BLaER1 treated with 17β-estradiol and CSF1 and Interleukin-3, amounts not matched to agents 10 nM and 100 nM (cell line): ENCODE measurements at regions not wholly inside any gene's neighbourhood (a gene's known extent, or its start where the extent isn't known, plus 50 kb on each side); places are given as distances from the start of the nearest gene placed in this dataset.
A peak's percentile ranks its signal among the peaks of the same experiment; 100 is the strongest.

Experiments
- H3K27ac ChIP-seq, 11 experiments: shearing (Covaris generic); formaldehyde crosslinking; 2 replicates each; pipeline ENCODE4 v1.8.1; 2022
- H3K27me3 ChIP-seq, 11 experiments: shearing (Covaris generic); formaldehyde crosslinking; 2 replicates each; pipeline ENCODE4 v1.8.1; 2022
- H3K36me3 ChIP-seq, 11 experiments: shearing (Covaris generic); formaldehyde crosslinking; 2 replicates each; pipeline ENCODE4 v1.8.1; 2022
- H3K4me1 ChIP-seq, 10 experiments: shearing (Covaris generic); formaldehyde crosslinking; 2 replicates each; pipeline ENCODE4 v1.8.1; 2022
- H3K4me2 ChIP-seq, 11 experiments: shearing (Covaris generic); formaldehyde crosslinking; 2 replicates each; pipeline ENCODE4 v1.8.1; 2022
- H3K4me3 ChIP-seq, 10 experiments: shearing (Covaris generic); formaldehyde crosslinking; 2 replicates each; pipeline ENCODE4 v1.8.1; 2022
- H3K9ac ChIP-seq, 11 experiments: shearing (Covaris generic); formaldehyde crosslinking; 2 replicates each; pipeline ENCODE4 v1.8.1; 2022
- H3K9me3 ChIP-seq, 11 experiments: shearing (Covaris generic); formaldehyde crosslinking; replicated peaks in 1 of 11; 2 replicates each; pipeline ENCODE4 v1.8.1; 2022
- H4K20me1 ChIP-seq, 11 experiments: shearing (Covaris generic); formaldehyde crosslinking; 2 replicates each; pipeline ENCODE4 v1.8.1; 2022
- Cebpa-rat ChIP-seq, 11 experiments: shearing (Covaris generic); IDR thresholded peaks; 2 replicates each; pipeline ENCODE4 v1.8.1; 2022

DNA sequence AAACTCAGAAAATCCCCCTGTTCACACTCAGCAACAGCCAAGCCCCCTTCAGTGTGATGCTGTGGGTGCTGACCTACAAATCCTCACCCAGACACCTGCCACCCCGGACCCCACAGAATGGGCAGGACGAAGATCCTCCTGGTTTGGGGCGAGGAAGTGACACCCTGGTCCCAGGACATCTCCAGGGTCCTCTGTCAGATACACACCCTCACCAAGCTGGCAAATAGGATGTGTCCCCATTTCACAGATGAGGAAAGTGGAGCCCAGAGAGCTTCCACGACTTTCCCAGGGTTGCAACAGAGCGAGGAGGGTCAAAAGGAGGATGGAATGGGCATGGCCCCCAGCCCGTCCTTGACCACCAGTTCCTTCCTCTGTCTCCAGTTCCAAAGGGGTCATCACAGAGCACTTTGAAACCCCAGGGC lies 92.0 kb upstream of the AFDN start:
- no peak for TF ChIP-seq Cebpa-rat (IDR thresholded peaks at IDR 0.05)

DNA sequence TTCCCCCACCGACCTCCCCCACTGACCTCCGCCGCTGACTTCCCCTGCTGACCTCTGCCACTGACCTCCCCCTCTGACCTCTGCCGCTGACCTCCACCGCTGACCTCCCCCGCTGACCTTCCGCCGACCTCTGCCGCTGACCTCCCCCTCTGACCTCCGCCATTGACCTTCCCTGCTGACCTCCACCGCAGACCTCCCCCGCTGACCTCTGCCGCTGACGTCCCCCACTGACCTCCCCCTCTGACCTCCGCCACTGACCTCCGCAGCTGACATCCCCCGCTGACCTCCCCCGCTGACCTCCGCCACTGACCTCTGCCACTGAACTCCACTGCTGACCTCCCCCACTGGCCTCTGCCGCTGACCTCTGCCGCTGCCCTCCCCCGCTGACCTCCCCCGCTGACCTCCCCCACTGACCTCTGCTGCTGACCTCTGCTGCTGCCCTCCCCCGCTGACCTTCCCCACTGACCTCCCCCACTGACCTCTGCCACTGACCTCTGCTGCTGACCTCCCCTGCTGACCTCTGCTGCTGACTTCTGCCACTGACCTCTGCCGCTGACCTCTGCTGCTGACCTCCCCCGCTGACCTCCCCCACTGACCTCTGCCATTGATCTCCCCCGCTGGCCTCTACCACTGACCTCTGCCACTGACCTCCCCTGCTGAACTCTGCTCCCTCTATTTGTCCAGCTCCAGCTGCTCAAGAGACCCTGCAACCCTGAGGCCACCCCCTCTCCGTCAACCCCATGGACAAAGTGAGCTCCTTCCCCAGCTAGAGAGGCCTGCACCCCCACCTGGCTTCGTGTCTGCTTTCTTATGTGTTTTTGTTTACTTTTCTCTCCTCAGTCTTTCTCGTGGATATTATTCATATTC lies 91.4 kb upstream of the AFDN start:
- peaks cover 41 to 90% (median 78%) of the 10 kb centered on the region in 10 experiments for H3K4me1 ChIP-seq
- peaks cover 0 to 18% (median 5%) of the 10 kb centered on the region in 11 experiments; a peak in 10 of 22 replicates for H3K9me3 ChIP-seq
- H3K4me3 ChIP-seq, result no peak overlapping the region
- H3K36me3 ChIP-seq, result no peaks in the 10 kb centered on the region
- H4K20me1 ChIP-seq, result no peaks in the 10 kb centered on the region
- peak overlapping the region; percentile 57 to 90 (median 82); a peak in 20 of 22 replicates for H3K4me2 ChIP-seq
- H3K27ac ChIP-seq, result peak overlapping the region in 9 of 11 experiments; percentile 71 to 97 (median 91); a peak in 18 of 22 replicates
- no peak for TF ChIP-seq Cebpa-rat (IDR thresholded peaks at IDR 0.05)
- peak overlapping the region in 8 of 11 experiments; percentile 69 to 84 (median 78); a peak in 10 of 22 replicates for H3K9ac ChIP-seq
- H3K27me3 ChIP-seq, result no peaks in the 10 kb centered on the region

More for the DNA sequence above, 92.0 kb upstream of the AFDN start:
- Histone ChIP-seq H4K20me1 (no peaks in the 10 kb centered on the region), H3K4me1 (peaks cover 35 to 84% (median 71%) of the 10 kb centered on the region in 10 experiments), H3K27ac (peak overlapping the region in 9 of 11 experiments; percentile 71 to 97 (median 91); a peak in 19 of 22 replicates), H3K9ac (peak overlapping the region in 8 of 11 experiments; percentile 69 to 84 (median 78); a peak in 17 of 22 replicates), H3K27me3 (no peaks in the 10 kb centered on the region), H3K9me3 (peaks cover 0 to 21% (median 5%) of the 10 kb centered on the region in 11 experiments; a peak in 10 of 22 replicates), H3K4me2 (peak overlapping the region; percentile 57 to 90 (median 82)), H3K36me3 (no peaks in the 10 kb centered on the region), H3K4me3 (peak overlapping the region in 3 of 10 experiments; percentile 20 to 49 (median 20); a peak in 3 of 20 replicates)

DNA sequence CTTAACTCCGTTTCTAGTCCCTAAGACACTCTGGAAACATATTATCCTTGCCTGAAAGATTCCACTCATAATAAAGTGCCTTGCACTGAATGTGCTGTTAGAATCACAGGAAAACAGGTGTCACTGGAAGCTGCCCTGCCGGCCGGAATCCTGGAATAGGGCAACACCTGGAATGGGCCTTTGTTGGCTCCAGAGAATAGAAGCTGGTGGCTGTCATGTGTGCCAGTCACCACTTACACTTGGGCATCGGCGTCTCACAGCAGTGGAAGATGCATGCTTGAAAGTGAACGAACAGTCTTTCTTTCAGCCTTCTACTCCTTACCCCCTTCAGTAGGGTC lies 90.8 kb upstream of the AFDN start:
- TF ChIP-seq Cebpa-rat (IDR thresholded peaks at IDR 0.05), result no peak
- Histone ChIP-seq H3K4me3 (no peak overlapping the region), H3K4me1 (peaks cover 46 to 95% (median 81%) of the 10 kb centered on the region in 10 experiments), H3K4me2 (peak overlapping the region in 10 of 11 experiments; percentile 5 to 90 (median 83); a peak in 18 of 22 replicates), H3K9ac (no peak overlapping the region), H3K36me3 (no peaks in the 10 kb centered on the region), H4K20me1 (no peaks in the 10 kb centered on the region), H3K27ac (peak overlapping the region in 5 of 11 experiments; percentile 2 to 97 (median 92); a peak in 8 of 22 replicates), H3K27me3 (no peaks in the 10 kb centered on the region), H3K9me3 (peaks cover 0 to 13% (median 5%) of the 10 kb centered on the region in 11 experiments; a peak in 10 of 22 replicates)

DNA sequence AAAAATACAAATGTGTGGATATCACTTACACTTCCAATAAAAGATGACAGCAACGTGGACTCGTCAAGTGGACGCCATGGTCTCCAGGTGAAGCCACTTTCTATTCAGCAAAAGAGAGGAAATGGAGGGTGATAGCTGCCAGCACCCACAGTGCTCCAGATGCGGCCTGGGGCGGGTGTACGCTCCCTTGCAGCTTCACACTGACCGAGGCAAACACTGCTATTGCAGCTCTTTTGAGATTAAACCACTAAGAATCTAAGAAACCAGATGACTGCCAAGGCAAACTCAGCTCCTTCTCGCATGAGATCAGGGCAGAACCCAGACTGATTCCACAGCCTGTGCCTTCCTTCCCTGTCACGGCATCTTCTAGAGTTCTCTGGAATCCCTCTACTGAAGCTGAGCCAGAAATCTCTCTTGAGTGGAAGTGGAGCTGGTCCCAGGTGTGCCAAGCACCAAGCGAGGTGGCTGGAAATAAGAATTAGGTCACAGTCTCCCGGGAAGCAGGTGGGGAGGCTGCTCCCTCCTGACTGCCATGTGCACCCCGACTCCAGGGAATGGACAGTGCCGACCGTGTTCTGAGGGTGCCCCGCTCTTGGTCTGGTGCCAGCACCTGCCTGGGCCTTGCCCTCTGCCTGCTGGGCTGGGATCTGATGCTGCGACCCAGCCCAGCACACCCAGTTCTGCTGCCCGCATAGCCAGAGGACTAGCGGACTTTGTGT lies 90.1 kb upstream of the AFDN start:
- H3K9ac ChIP-seq, result peak overlapping the region in 1 of 11 experiments; percentile 6; a peak in 1 of 22 replicates
- no peaks in the 10 kb centered on the region for H3K36me3 ChIP-seq
- peaks cover 0 to 7% (median 1%) of the 10 kb centered on the region in 11 experiments; a peak in 4 of 22 replicates for H3K9me3 ChIP-seq
- peaks cover 46 to 89% (median 76%) of the 10 kb centered on the region in 10 experiments for H3K4me1 ChIP-seq
- TF ChIP-seq Cebpa-rat (IDR thresholded peaks at IDR 0.05), result no peak
- H3K27ac ChIP-seq, result peak overlapping the region in 3 of 11 experiments; percentile 18 to 92 (median 33); a peak in 5 of 22 replicates
- peak overlapping the region in 10 of 11 experiments; percentile 5 to 90 (median 83); a peak in 19 of 22 replicates for H3K4me2 ChIP-seq
- H3K4me3 ChIP-seq, result no peak overlapping the region
- H4K20me1 ChIP-seq, result no peaks in the 10 kb centered on the region
- H3K27me3 ChIP-seq, result no peaks in the 10 kb centered on the region

DNA sequence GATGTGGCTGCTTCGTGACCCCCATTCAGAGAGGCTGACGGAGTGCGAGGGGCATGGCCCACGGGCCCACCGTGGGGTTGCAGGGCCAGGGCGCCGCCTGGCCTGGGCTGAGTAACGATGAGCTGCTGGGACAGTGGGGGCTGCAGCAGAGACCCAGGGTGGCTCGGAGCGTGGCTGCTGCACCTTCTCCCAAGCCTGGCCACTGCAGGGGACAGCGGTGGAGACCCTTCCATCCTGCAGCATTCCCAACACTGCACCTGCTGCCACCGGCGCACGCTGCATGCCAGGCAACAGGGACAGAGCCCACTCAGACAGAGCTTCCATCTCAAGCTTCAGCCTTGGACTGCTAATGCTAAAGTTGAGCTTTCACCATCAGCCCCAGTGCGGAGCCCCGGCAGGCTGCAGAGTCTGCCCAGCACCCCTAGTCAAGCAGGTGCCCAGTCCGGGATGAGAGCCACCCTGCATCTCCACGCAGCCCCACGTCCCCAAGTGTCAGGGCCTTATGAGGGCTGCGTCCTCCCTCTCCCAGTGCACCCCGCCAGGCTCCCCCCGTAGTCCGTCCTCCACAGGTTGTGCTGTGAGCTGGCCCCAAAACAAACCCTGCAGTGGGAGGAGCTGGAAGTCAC lies 89.4 kb upstream of the AFDN start:
- Histone ChIP-seq H4K20me1 (no peaks in the 10 kb centered on the region), H3K9me3 (peaks cover 0 to 5% (median 0%) of the 10 kb centered on the region in 11 experiments; a peak in 3 of 22 replicates), H3K4me3 (no peak overlapping the region), H3K4me2 (peak overlapping the region in 10 of 11 experiments; percentile 5 to 90 (median 83); a peak in 19 of 22 replicates), H3K9ac (no peak overlapping the region), H3K4me1 (peaks cover 44 to 82% (median 70%) of the 10 kb centered on the region in 10 experiments), H3K36me3 (no peaks in the 10 kb centered on the region), H3K27ac (peak overlapping the region in 1 of 11 experiments; percentile 92; a peak in 1 of 22 replicates), H3K27me3 (no peaks in the 10 kb centered on the region)
- TF ChIP-seq Cebpa-rat (IDR thresholded peaks at IDR 0.05), result no peak

DNA sequence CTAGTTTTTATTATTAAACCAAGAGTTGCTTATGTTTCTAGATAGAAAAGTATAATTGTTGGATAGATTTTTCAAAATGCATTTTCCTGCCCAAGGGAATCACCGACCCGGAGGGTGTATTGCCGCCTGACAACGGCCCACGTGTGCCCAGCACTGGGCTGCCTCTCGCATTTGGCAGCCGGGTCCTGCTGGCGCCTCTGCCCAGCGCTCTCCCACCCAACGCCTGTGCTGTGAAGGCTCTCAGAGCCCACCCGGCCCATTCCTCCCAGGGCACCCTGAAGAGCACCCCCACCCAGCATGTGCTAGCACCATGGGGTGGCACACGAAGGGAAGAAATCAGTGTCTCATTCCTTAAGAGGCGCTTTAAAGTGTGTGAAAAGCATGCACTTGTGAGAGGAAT lies 88.3 kb upstream of the AFDN start:
- no peaks in the 10 kb centered on the region for H4K20me1 ChIP-seq
- H3K4me3 ChIP-seq, result no peak overlapping the region
- H3K9me3 ChIP-seq, result peaks cover under 1 to 16% (median 10%) of the 10 kb centered on the region in 11 experiments; a peak in 20 of 22 replicates
- H3K27me3 ChIP-seq, result no peaks in the 10 kb centered on the region
- no peak overlapping the region for H3K9ac ChIP-seq
- no peak overlapping the region for H3K4me2 ChIP-seq
- TF ChIP-seq Cebpa-rat (IDR thresholded peaks at IDR 0.05), result no peak
- H3K27ac ChIP-seq, result no peak overlapping the region; a peak in 1 of 22 replicates
- H3K36me3 ChIP-seq, result no peaks in the 10 kb centered on the region; a peak in 1 of 22 replicates
- peaks cover 45 to 78% (median 60%) of the 10 kb centered on the region in 10 experiments for H3K4me1 ChIP-seq

DNA sequence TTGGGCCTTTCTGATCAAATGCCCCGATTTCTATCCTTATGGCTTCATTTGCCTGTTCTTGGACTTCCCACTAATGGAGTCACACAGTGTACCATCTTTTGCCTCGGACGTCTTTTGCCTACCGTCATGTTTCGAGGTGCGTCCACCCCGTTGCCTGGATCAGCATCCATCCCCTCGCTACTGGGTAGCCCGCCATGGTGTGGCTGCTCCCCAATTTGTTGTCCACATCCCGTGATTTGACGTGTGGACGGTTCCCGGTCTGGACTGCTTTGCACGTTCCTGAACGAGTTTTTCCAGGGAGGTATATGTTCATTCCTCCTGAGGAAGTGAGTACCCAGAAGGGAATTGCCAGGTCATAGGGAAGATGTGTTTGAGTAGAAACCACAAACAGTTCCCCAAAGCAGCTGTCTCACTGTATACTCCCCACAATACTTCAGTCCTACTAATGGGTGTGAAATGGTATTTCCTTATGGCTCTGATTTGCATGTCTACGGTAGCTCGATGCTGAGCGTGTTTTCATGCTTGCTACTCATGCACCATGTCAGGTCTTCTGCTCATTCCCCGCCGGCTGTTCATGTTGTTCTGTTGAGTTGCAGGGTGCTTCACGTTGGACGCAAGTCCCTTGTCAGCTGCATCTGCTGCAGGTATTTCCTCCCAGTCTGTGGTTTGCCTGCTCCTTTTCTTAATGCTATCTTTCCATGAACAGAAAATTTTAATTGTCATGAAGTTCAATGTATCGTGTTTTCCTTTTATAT lies 86.8 kb upstream of the AFDN start:
- no peak overlapping the region for H3K4me3 ChIP-seq
- no peaks in the 10 kb centered on the region for H4K20me1 ChIP-seq
- peak overlapping the region in 2 of 11 experiments; percentile 2 to 31; a peak in 3 of 22 replicates for H3K27ac ChIP-seq
- H3K36me3 ChIP-seq, result peaks cover 0 to 6% (median 0%) of the 10 kb centered on the region in 11 experiments; a peak in 2 of 22 replicates
- H3K9ac ChIP-seq, result no peak overlapping the region
- peaks cover 8 to 26% (median 20%) of the 10 kb centered on the region in 11 experiments for H3K9me3 ChIP-seq
- TF ChIP-seq Cebpa-rat (IDR thresholded peaks at IDR 0.05), result no peak
- peak overlapping the region; percentile 58 to 76 (median 70) for H3K4me2 ChIP-seq
- peaks cover 45 to 78% (median 59%) of the 10 kb centered on the region in 10 experiments for H3K4me1 ChIP-seq
- H3K27me3 ChIP-seq, result no peaks in the 10 kb centered on the region
